Activated CD8-positive, alpha-beta memory T cell treated with anti-CD3 and anti-CD28 coated beads for 1 hour (primary cell): ENCODE measurements at regions not wholly inside any gene's neighbourhood (a gene's known extent, or its start where the extent isn't known, plus 50 kb on each side); places are given as distances from the start of the nearest gene placed in this dataset.

Experiments
- DNase-seq, 2 donors: peaks; one replicate each; pipeline ENCODE4 v3.0.0-alpha.2; 2020; ENCODE audit warnings: low read depth in 1 of 2; ENCODE audit errors: extremely low read depth in 1 of 2

DNA sequence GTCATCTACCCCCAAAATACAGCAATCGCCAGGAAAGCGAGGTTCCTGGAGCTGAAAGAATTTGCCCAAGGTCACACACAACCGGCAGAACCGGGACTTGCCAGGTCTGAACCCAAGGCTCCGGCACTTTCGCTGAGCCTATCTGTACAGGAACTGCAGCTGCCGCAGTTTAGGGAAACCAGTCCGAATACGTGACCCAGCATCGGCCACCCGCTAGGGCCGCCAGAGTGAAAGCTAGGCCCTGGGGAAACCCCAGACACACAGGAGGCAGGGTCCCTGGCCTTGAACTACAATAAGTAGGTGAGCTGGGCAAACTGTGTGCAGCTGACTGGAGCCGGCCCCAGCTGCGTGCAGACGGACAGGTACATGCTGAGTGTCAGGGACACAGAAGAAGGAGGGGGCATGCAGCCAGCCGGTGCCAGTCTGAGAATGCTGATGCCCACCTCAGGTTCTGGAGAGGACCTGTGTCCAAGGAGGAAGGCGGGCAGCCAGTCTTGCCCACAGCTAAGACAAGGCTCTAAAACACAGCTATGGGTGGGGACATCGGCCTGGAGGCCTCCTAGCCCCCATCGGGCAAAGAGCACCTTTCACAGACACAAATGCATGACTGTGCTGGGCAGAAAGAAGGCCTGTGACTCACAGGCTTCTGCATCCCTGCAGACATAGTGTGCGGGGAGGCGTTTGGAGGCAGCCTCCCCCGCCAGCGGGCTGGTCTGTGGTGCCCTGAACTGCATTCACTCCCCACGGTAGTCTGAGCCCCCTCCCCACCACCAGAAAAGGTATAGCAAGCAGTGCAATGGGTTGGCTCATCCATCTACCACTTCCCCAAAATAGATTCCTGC, 107.4 kb upstream of the ID2 start:
- no peak for DNase-seq

- peak; percentile 18 to 38 for DNase-seq
Measured at GRCh38 chr2:8575038-8575833, 106.6 kb upstream of the ID2 start.

GRCh38 chr2:8575834-8576423, 105.9 kb upstream of the ID2 start:
- DNase-seq = no peak

DNA sequence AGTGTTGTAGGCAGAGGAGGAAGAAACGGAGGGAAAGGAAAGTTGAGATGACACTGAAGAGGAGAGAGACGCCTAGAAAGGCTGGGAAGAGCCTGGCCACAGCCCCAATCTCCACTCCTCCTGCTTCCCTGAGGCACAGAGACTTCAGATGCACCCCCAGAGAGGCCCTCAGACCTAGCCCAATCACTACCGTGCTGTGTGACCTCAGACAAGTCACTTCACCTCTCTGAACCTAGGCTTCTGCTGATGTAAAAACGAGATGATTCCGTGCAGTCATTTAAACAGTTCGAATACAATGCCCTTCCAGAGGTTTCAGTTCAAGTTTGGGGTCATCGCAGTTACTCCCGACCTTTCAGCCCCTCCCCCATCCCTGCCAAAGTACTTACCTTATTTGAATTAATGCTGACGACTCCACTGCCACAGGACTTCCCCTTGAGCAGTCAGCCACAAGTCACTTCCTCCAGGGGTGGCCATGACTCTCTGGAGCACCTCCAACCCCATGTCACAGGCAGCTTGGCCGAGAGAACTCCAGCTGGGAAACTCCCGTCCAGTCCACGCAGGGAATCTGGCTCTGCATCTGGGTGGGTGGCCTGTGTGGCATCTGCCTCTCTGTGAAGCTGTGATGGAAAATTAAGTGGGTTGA, 105.2 kb upstream of the ID2 start:
- DNase-seq = no peak

GRCh38 chr2:8577573-8577972, 104.3 kb upstream of the ID2 start:
- no peak for DNase-seq

DNA sequence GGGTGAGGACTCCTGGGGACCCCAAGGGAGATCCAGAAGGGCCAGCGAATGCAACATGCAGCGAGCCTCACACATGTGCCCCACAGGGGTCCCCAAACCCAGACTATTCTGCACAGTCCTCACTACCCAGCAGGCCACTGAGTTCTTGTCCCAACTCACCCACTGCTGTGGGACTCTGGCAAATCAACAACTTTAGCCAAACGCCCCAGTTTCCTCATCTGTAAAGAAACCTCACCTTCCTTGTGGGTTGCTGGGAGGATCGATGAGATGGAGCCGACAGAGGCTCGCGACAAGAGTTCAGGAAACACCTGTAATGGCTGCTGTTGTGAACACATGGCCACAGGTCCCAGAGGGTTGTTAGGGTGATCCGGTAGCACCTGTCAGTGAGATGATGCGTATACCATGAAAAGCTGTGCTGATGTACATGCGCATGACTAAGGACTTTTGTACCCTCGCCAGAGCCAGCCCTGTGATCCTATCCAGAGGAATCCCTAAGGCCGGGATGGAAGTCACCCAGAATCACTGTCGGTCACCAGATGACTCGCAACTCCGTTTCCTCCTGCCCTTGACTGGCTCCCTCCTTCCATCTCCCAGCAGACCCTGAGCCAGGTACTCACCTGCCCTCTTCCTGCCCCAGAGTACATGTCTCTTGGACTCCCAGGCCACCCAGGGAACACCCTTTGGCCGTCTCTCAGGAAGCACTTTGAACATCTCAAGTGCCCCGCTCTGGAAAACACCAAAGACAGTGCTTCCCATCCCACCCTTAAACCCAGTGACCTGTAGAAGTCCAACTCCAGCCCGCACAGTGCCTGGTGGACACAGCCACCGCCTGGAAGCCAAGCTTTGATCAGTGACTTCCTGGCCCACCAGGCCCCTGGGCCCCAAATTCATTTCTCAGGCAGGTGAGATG, 103.3 kb upstream of the ID2 start:
- no peak for DNase-seq

DNA sequence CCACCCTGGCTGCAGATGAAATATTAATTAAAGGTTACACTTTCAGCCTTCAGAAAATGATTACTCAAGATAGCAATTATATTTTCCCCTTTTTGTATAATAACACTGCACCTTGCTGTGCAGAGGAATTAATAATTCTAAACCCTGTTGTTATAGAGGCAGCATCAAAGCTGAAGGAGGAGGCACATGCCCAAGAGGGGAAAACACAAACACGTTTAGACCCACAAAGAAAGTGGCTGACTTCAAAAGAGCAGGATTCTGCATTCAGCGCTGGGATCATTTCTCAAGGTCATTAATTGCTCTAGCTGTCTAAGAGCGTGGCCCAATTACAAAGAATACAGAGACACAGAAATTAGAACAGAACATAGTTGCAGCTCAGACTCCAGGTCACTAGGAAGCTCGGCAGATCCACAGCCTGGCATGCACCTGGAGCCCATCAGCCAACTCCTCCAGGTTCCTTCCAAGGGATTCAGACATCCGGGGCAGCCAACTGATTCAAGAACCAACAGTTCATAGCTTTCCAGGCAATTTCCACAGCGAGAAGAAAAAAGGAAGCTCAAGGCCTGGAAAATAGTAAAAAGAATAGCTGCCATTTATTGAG, 102.3 kb upstream of the ID2 start:
- no peak for DNase-seq

- no peak for DNase-seq
Measured at GRCh38 chr2:8580316-8581233, 101.3 kb upstream of the ID2 start.

- no peak for DNase-seq
Measured at GRCh38 chr2:8581234-8581561, 100.7 kb upstream of the ID2 start.

DNA sequence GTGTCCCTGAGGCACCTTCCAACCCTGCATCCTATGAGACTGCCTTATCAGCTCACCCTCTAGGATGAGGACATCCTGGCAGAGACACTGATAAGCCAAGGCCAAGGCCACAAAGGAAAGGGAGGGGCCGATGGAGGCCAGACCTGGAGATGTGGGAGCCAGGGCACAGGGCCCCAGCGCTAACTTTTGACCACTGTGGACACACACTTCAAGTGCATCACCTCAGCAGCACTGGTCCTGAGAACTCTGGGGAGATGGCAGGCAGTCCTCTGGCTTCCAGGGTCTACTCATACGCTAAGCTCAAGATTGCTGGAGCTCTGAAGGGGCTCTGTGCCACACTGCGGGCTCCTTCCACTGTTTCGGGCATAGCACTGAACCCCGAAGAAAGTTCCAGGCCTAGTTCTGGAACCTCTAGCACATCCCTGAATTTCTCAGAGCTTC, 100.2 kb upstream of the ID2 start:
- no peak for DNase-seq

GRCh38 chr2:8582191-8582590, 99.7 kb upstream of the ID2 start:
- DNase-seq = no peak

- no peak for DNase-seq
Measured at GRCh38 chr2:8582651-8583399, 99.0 kb upstream of the ID2 start.

DNA sequence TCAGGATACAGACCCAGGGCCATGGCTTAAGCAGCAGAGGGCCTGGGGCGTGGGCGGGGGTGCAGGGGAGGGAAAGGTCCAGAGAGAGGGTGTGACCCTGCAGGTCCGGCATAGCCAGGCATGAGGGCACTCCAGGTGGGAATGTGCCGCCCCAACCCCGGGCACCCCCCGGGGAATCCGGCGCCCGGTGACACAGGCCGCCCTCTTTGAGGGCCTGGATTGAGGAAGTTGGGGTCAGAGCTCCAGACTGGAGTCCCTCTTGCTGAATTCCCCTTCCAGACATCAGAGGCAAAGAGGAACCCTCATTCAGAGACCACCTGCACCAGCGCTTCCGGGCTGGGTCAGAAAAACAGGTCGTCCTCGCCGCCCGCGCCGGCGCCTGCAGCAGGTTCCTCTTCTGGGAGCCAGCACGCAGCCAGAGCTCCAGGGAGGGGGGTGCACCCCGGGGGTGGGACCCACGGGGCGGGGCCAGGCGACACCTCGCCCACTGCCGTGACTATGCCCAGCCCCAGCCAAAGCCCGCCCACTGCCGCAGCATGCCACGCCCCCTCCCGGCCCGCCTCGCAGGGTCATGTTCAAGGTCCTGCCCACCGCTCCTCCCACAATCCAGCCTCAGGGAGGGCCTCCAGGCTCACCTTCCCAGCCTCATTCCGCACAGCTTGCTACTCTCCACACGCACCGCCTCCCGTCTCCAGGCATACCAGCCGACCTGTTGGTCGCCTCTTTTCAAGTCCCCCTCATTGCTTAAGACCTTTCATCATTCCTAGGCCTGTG, 98.3 kb upstream of the ID2 start:
- DNase-seq = peak; percentile 45 to 52

DNA sequence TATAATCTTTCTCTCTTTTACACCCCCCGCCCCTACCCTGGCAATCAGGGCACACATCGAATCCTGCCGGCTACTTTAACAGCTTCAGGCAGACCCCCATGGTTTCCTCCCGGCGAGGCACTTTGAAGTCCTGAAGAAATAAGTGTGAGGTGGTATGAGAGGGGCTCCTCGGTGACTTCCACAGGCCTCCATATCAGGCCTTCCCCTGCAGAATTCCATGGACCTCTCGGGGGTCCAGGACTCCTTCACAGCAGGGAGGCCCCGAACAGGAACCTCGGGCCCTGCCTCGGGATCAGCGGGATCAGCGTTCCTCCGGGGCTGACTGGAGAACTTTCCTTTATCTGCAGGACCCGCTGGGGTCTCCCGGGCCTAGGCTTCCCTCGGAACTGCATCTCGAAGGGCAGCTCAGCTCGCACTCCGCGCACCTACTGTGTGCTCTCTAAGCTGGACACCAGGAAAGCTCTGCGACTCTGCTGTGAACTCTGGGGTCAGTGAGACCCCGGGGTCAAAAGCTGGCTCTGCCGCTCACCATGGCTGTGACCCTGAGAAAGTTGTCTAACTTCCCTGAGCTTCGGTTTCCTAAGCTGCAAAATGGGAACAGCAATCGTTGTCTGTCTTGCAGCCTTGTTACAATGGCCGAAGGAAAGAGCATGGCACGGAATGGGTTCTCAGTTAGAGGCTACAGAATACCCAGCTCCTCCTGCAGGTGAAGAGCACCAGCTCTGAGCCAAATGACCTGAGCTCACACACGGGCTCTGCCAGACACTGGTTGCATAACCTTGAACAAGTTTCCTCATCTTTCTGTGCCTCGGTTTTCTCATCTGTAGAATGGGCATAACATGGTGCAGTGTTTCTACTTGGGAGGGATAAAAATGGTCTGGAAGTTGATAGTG, 97.4 kb upstream of the ID2 start:
- no peak for DNase-seq

DNA sequence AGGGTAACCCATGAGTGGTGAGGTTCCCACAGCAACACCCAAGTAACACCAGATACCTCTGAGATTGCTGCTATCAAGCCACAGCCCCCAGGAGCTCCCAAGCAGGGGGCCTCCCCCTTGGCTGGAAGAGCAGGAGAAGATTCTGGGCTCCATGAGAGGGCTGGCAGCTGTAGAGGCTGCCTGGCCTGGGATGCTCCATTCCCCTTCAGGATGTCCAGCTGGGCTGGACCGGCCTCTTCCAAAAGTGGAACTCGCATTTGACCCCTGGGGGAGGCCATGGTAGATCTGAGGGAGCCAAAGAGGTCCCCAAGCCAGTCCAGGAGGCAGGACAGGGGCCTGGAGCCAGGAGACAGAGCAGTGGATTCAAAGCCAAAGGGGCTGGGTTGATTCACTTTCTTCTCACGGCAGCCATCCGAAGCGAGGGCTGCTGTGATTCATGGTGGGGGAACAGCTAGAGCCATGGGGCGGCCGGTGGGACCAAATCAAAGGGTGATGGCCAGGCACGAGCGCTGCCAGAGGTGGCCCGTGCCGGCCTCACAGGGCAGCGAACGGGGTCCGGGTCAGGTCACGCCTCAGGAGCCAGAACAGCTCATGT, 95.3 kb upstream of the ID2 start:
- no peak for DNase-seq

DNA sequence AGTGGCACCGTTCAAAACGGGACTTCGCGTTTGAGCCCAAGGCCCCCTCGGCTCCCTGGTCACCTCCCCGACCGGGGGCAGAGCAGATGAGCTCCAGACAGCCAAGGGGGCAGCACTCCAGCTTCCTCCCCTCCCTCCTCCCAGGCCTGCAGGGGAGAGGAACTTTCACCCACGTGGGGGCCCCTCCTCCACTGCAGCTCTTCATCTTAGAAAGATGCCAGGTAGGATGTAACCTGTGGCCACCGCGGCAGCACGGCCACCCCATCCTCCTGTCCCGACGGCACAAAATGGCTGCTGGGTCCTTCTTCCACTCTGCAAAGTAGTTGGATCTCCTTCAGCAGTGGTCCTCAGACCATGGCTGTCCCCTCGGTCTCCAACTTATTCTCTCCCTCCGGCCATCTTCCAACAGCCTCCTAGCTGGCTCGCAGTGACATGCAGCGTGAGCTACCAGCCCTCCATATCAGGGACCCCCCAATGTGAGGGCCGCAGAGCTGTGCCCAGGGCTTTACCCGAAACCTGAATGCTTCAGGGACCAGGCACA, 94.5 kb upstream of the ID2 start:
- DNase-seq = no peak
